ENCODE measurements at regions not wholly inside any gene's neighbourhood (a gene's known extent, or its start where the extent isn't known, plus 50 kb on each side); places are given as distances from the start of the nearest gene placed in this dataset.

GRCh38 chr18:7303316-7304060 is 72.6 kb downstream of the LRRC30 start:
- H3K4me1 ChIP-seq = no peaks in the 10 kb centered on the region
- H3K36me3 ChIP-seq = no peaks in the 10 kb centered on the region
- no peak overlapping the region for H3K27ac ChIP-seq
- WGBS, 2 donors = 80 to 88% methylated on average over 4 of the region's 4 CpGs
- no peaks in the 10 kb centered on the region for H3K27me3 ChIP-seq
- TF ChIP-seq CTCF (IDR thresholded peaks at IDR 0.05) = no peak
- no peak for TF ChIP-seq POLR2A (IDR thresholded peaks at IDR 0.05)
- H3K4me3 ChIP-seq (replicated peaks in 1 of 3) = no peak overlapping the region
- H3K9me3 ChIP-seq = no peaks in the 10 kb centered on the region
- intact Hi-C loops (cut with DNase I) = no loop called here
- no peak for DNase-seq

GRCh38 chr18:7304061-7304370 is 73.1 kb downstream of the LRRC30 start:
- H3K4me3 ChIP-seq (replicated peaks in 1 of 3) = no peak overlapping the region
- H3K27ac ChIP-seq = no peak overlapping the region
- intact Hi-C loops (cut with DNase I) = no loop called here
- no peaks in the 10 kb centered on the region for H3K9me3 ChIP-seq
- 90 to 94% methylated on average over 6 of the region's 6 CpGs for WGBS, 2 donors
- no peaks in the 10 kb centered on the region for H3K4me1 ChIP-seq
- H3K36me3 ChIP-seq = no peaks in the 10 kb centered on the region
- no peak for TF ChIP-seq POLR2A (IDR thresholded peaks at IDR 0.05)
- TF ChIP-seq CTCF (IDR thresholded peaks at IDR 0.05) = no peak
- no peak for DNase-seq
- no peaks in the 10 kb centered on the region for H3K27me3 ChIP-seq

- no peak for DNase-seq
- no peaks in the 10 kb centered on the region for H3K4me1 ChIP-seq
- TF ChIP-seq POLR2A (IDR thresholded peaks at IDR 0.05) (no peak), CTCF (IDR thresholded peaks at IDR 0.05) (no peak)
- H3K27ac ChIP-seq = no peak overlapping the region
- intact Hi-C loops (cut with DNase I) = no loop called here
- H3K27me3 ChIP-seq = no peaks in the 10 kb centered on the region
- no peak overlapping the region for H3K4me3 ChIP-seq (replicated peaks in 1 of 3)
- no peaks in the 10 kb centered on the region for H3K9me3 ChIP-seq
- H3K36me3 ChIP-seq = no peaks in the 10 kb centered on the region
- WGBS, 2 donors = 88 to 90% methylated on average over 9 of the region's 9 CpGs
Measured at GRCh38 chr18:7305416-7305815, 74.5 kb downstream of the LRRC30 start.

GRCh38 chr18:7307030-7307429 is 76.1 kb downstream of the LRRC30 start:
- Histone ChIP-seq H3K27me3 (no peaks in the 10 kb centered on the region), H3K4me1 (no peaks in the 10 kb centered on the region), H3K27ac (no peak overlapping the region), H3K36me3 (no peaks in the 10 kb centered on the region), H3K9me3 (no peaks in the 10 kb centered on the region), H3K4me3 (replicated peaks in 1 of 3) (no peak overlapping the region)
- 56 to 66% methylated on average over 6 of the region's 6 CpGs for WGBS, 2 donors
- intact Hi-C loops (cut with DNase I) = no loop called here
- TF ChIP-seq POLR2A (IDR thresholded peaks at IDR 0.05) = no peak
- TF ChIP-seq CTCF (IDR thresholded peaks at IDR 0.05) = no peak
- DNase-seq = no peak

- H3K4me1 ChIP-seq = no peaks in the 10 kb centered on the region
- TF ChIP-seq POLR2A (IDR thresholded peaks at IDR 0.05) (no peak), CTCF (IDR thresholded peaks at IDR 0.05) (no peak)
- DNase-seq = no peak
- intact Hi-C loops (cut with DNase I) = no loop called here
- H3K27ac ChIP-seq = no peak overlapping the region
- WGBS, 2 donors = 80 to 86% methylated on average over 7 to 8 of the region's 8 CpGs
- no peaks in the 10 kb centered on the region for H3K9me3 ChIP-seq
- no peak overlapping the region for H3K4me3 ChIP-seq (replicated peaks in 1 of 3)
- H3K36me3 ChIP-seq = no peaks in the 10 kb centered on the region
- no peaks in the 10 kb centered on the region for H3K27me3 ChIP-seq
Measured at GRCh38 chr18:7307526-7307925, 76.6 kb downstream of the LRRC30 start.

Measured in thyroid gland (tissue), 4 donors.